Liver (tissue), 7 donors: ENCODE measurements at regions not wholly inside any gene's neighbourhood (a gene's known extent, or its start where the extent isn't known, plus 50 kb on each side); places are given as distances from the start of the nearest gene placed in this dataset.

Source experiments
- DNase-seq: peaks from one replicate; pipeline ENCODE4 v3.0.0-alpha.2; 2017; ENCODE audit warnings: low spot score
- H3K27ac ChIP-seq, 2 donors: one replicate each; pipeline ENCODE4 v1.7.0; 2013; ENCODE audit warnings: inconsistent platforms in 2 of 2, low read length in 2 of 2, control low read depth in 1 of 2, low read depth in 1 of 2, mild to moderate bottlenecking in 1 of 2
- H3K27me3 ChIP-seq, 4 donors: one replicate each; pipeline versions ENCODE4 v1.6.1 to v1.7.0; 2013; ENCODE audit warnings: low read length in 3 of 4, inconsistent platforms in 1 of 4, mild to moderate bottlenecking in 1 of 4, moderate library complexity in 1 of 4; ENCODE audit not compliant: control insufficient read depth in 4 of 4, insufficient read depth in 4 of 4
- H3K36me3 ChIP-seq, 4 donors: one replicate each; pipeline versions ENCODE4 v1.6.1 to v1.7.0; 2013; ENCODE audit warnings: low read length in 3 of 4, mild to moderate bottlenecking in 3 of 4, low read depth in 1 of 4, moderate library complexity in 1 of 4; ENCODE audit not compliant: control insufficient read depth in 4 of 4, insufficient read depth in 3 of 4
- H3K4me1 ChIP-seq, 4 donors: one replicate each; pipeline versions ENCODE4 v1.6.1 to v1.7.0; 2013; ENCODE audit warnings: low read length in 3 of 4, mild to moderate bottlenecking in 3 of 4, moderate library complexity in 1 of 4; ENCODE audit not compliant: control insufficient read depth in 4 of 4, insufficient read depth in 4 of 4
- H3K4me3 ChIP-seq, 3 donors: one replicate each; pipeline versions ENCODE4 v1.6.1 to v1.7.0; 2013; ENCODE audit warnings: low read length in 3 of 3, control low read depth in 1 of 3, low read depth in 1 of 3, mild to moderate bottlenecking in 1 of 3
- H3K9ac ChIP-seq, 2 donors: one replicate each; pipeline ENCODE4 v1.7.0; 2013; ENCODE audit warnings: low read length in 2 of 2, mild to moderate bottlenecking in 2 of 2, moderate library complexity in 2 of 2, control low read depth in 1 of 2, low read depth in 1 of 2
- H3K9me3 ChIP-seq, 4 donors: one replicate each; pipeline versions ENCODE4 v1.6.1 to v1.7.0; 2013; ENCODE audit warnings: low read length in 3 of 4; ENCODE audit not compliant: control insufficient read depth in 4 of 4
- EGR1 ChIP-seq, 2 donors: IDR thresholded peaks; 2 replicates each; pipeline ENCODE4 v1.6.1; 2016 to 2018; ENCODE audit warnings: antibody characterized with exemption in 2 of 2, low read depth in 2 of 2
- FOXA1 ChIP-seq: IDR thresholded peaks from 2 replicates; pipeline ENCODE4 v1.6.1; 2016; ENCODE audit warnings: antibody characterized with exemption
- FOXA2 ChIP-seq: IDR thresholded peaks from 2 replicates; pipeline ENCODE4 v1.6.1; 2016; ENCODE audit warnings: antibody characterized with exemption
- GABPA ChIP-seq, 2 donors: IDR thresholded peaks in 1 of 2; conservative IDR thresholded peaks in 1 of 2; 2 replicates each; pipeline ENCODE4 v1.6.1; 2016; ENCODE audit warnings: antibody characterized with exemption in 2 of 2, mild to moderate bottlenecking in 1 of 2, moderate library complexity in 1 of 2
- HNF4A ChIP-seq, 2 donors: conservative IDR thresholded peaks; 2 replicates each; pipeline ENCODE4 v1.6.1; 2016; ENCODE audit warnings: antibody characterized with exemption in 2 of 2, mild to moderate bottlenecking in 2 of 2
- HNF4G ChIP-seq: IDR thresholded peaks from 2 replicates; pipeline ENCODE4 v1.6.1; 2016; ENCODE audit warnings: antibody characterized with exemption
- JUND ChIP-seq, 2 donors: IDR thresholded peaks; 2 replicates each; pipeline ENCODE4 v1.6.1; 2016; ENCODE audit warnings: antibody characterized with exemption in 2 of 2
- NR2F2 ChIP-seq: IDR thresholded peaks from 2 replicates; pipeline ENCODE4 v1.6.1; 2016; ENCODE audit warnings: antibody characterized with exemption
- RAD21 ChIP-seq, 2 donors: IDR thresholded peaks; 2 replicates each; pipeline ENCODE4 v1.6.1; 2016; ENCODE audit warnings: antibody characterized with exemption in 2 of 2, mild to moderate bottlenecking in 2 of 2
- RXRA ChIP-seq, 2 donors: IDR thresholded peaks; 2 replicates each; pipeline ENCODE4 v1.6.1; 2017 to 2018; ENCODE audit warnings: antibody characterized with exemption in 2 of 2, mild to moderate bottlenecking in 1 of 2
- SP1 ChIP-seq: IDR thresholded peaks from 2 replicates; pipeline ENCODE4 v1.6.1; 2018; ENCODE audit warnings: antibody characterized with exemption, mild to moderate bottlenecking
- YY1 ChIP-seq: IDR thresholded peaks from 2 replicates; pipeline ENCODE4 v1.6.1; 2016; ENCODE audit warnings: antibody characterized with exemption, mild to moderate bottlenecking
- WGBS: extraction: QIAGEN DNeasy Blood & Tissue Kit; methylation state at CpG from one replicate; pipeline ENCODE4 v1.1.7; 2013; 5-methylcytosine and 5-hydroxymethylcytosine counted together
- TF ChIP-seq, protein P1 (sequence below): IDR thresholded peaks from 2 replicates; pipeline ENCODE4 v1.6.1; 2016; ENCODE audit warnings: antibody characterized with exemption
- TF ChIP-seq, protein P2 (sequence below): IDR thresholded peaks from 2 replicates; pipeline ENCODE4 v1.6.1; 2016; ENCODE audit warnings: antibody characterized with exemption
- TF ChIP-seq, protein P3 (sequence below): IDR thresholded peaks from 2 replicates; pipeline ENCODE4 v1.6.1; 2016; ENCODE audit warnings: antibody characterized with exemption, mild to moderate bottlenecking
- TF ChIP-seq, protein P4 (sequence below): IDR thresholded peaks from 2 replicates; pipeline ENCODE4 v1.6.1; 2016; ENCODE audit warnings: antibody characterized with exemption
- donor health status: healthy.
- donor health status: healthy.
- donor health status: healthy.
- donor health status: healthy.

DNA sequence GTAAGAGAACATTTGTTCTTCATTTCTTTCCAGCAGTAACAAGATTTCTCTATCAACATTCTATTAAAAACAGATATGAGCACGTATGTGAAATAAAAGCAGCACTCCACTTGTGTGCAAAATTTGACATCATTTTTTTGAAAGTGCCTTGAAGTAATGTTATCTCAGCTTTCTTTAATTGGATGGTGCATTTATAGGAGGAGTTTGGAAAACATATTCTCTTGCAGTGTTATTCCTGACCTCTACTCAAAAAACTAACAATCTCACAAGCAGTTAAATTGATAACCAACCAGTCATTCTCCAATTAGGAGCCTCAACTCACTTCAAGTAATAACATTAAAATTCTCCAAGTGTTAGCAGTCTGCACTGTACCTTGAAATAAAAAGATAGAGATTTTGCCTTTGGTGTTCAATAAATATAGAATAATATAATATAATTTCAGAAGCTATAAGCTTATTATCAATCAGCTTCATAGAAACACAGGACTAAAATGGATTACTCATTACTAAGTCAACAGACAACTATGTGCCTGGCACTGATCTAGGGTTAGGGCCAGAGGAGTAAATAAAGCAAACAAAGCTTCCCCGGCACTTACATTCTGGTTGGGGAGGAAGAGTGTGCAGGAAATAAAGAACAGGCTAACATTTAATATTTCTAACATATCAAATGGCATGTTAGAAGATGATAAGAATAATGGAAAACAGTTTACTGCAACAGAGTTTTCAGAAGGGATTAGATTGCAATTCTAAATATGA, 149.0 kb upstream of the SGK1 start:
- no peaks in the 10 kb centered on the region for H3K27me3 ChIP-seq
- H3K4me1 ChIP-seq = peaks cover 8 to 18% (median 11%) of the 10 kb centered on the region in 4 donors
- 27% methylated on average over 2 of the region's 2 CpGs for WGBS
- H3K36me3 ChIP-seq = no peaks in the 10 kb centered on the region
- no peak overlapping the region for H3K4me3 ChIP-seq
- peak overlapping the region; percentile 32 to 44 for H3K27ac ChIP-seq
- no peaks in the 10 kb centered on the region for H3K9me3 ChIP-seq
- TF ChIP-seq SP1 = peak; percentile 25
- TF ChIP-seq, protein P1, sequence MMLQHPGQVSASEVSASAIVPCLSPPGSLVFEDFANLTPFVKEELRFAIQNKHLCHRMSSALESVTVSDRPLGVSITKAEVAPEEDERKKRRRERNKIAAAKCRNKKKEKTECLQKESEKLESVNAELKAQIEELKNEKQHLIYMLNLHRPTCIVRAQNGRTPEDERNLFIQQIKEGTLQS = peak; percentile 18
- peak; percentile 5 to 29 for TF ChIP-seq HNF4A (conservative IDR thresholded peaks at IDR 0.05)
- TF ChIP-seq FOXA1 = peak; percentile 76
- peak; percentile 90 for TF ChIP-seq FOXA2
- no peak for TF ChIP-seq GABPA (IDR thresholded peaks at IDR 0.05 in 1 of 2, conservative IDR thresholded peaks at IDR 0.05 in 1 of 2)
- TF ChIP-seq JUND (IDR thresholded peaks at IDR 0.05) = peak in 1 of 2 donors; percentile 49
- peak; percentile 35 to 48 for TF ChIP-seq RAD21 (IDR thresholded peaks at IDR 0.05)
- peak; percentile 13 to 23 for TF ChIP-seq RXRA (IDR thresholded peaks at IDR 0.05)
- TF ChIP-seq YY1 = peak; percentile 42
- TF ChIP-seq, protein P2, sequence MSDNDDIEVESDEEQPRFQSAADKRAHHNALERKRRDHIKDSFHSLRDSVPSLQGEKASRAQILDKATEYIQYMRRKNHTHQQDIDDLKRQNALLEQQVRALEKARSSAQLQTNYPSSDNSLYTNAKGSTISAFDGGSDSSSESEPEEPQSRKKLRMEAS = no peak
- TF ChIP-seq, protein P3, sequence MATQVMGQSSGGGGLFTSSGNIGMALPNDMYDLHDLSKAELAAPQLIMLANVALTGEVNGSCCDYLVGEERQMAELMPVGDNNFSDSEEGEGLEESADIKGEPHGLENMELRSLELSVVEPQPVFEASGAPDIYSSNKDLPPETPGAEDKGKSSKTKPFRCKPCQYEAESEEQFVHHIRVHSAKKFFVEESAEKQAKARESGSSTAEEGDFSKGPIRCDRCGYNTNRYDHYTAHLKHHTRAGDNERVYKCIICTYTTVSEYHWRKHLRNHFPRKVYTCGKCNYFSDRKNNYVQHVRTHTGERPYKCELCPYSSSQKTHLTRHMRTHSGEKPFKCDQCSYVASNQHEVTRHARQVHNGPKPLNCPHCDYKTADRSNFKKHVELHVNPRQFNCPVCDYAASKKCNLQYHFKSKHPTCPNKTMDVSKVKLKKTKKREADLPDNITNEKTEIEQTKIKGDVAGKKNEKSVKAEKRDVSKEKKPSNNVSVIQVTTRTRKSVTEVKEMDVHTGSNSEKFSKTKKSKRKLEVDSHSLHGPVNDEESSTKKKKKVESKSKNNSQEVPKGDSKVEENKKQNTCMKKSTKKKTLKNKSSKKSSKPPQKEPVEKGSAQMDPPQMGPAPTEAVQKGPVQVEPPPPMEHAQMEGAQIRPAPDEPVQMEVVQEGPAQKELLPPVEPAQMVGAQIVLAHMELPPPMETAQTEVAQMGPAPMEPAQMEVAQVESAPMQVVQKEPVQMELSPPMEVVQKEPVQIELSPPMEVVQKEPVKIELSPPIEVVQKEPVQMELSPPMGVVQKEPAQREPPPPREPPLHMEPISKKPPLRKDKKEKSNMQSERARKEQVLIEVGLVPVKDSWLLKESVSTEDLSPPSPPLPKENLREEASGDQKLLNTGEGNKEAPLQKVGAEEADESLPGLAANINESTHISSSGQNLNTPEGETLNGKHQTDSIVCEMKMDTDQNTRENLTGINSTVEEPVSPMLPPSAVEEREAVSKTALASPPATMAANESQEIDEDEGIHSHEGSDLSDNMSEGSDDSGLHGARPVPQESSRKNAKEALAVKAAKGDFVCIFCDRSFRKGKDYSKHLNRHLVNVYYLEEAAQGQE = no peak
- no peak for TF ChIP-seq EGR1 (IDR thresholded peaks at IDR 0.05; ENCODE audit: low read depth in 2 of 2)
- no peak overlapping the region for H3K9ac ChIP-seq
- no peak for DNase-seq

DNA sequence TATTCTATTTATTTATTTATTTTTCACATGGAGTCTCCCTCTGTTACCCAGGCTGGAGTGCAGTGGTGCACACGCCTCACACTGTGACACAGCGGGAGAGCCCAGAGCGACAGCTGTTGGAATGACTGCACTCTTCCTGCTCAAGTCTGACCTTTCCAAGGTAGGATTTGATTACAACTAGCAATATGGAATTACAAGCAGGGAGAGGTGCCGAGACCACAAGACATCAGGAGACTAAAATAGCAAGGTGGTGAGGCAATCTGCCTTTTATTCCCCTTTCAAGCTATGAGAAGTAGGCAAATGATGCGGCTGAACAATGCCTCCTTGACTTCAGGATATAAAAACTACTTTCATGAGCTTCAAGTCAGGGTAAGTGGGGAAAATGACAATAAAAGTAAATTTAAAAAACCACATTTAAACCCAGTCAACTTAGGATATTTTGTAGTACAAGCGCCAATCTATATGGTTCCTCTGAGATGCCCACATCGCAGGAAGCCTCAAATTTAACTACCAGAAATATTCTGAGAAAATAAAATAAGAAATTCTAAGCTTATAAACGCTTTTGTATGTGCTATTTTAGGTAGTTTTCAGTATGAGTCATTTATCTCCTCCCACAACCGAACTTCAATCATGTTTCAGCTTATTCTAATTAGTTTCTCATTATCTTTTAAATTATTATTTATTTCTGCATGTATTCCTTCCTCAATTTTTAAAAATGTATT, 146.9 kb upstream of the SGK1 start:
- TF ChIP-seq HNF4G (no peak), FOXA1 (no peak), RAD21 (IDR thresholded peaks at IDR 0.05) (no peak), SP1 (no peak), FOXA2 (no peak), GABPA (IDR thresholded peaks at IDR 0.05 in 1 of 2, conservative IDR thresholded peaks at IDR 0.05 in 1 of 2) (no peak), NR2F2 (no peak)
- TF ChIP-seq, protein P4, sequence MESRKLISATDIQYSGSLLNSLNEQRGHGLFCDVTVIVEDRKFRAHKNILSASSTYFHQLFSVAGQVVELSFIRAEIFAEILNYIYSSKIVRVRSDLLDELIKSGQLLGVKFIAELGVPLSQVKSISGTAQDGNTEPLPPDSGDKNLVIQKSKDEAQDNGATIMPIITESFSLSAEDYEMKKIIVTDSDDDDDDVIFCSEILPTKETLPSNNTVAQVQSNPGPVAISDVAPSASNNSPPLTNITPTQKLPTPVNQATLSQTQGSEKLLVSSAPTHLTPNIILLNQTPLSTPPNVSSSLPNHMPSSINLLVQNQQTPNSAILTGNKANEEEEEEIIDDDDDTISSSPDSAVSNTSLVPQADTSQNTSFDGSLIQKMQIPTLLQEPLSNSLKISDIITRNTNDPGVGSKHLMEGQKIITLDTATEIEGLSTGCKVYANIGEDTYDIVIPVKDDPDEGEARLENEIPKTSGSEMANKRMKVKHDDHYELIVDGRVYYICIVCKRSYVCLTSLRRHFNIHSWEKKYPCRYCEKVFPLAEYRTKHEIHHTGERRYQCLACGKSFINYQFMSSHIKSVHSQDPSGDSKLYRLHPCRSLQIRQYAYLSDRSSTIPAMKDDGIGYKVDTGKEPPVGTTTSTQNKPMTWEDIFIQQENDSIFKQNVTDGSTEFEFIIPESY = no peak
- TF ChIP-seq, protein P2 = no peak
- TF ChIP-seq, protein P1 = no peak
- peaks cover 8 to 18% (median 11%) of the 10 kb centered on the region in 4 donors for H3K4me1 ChIP-seq
- no peak for DNase-seq
- H3K9ac ChIP-seq = no peak overlapping the region
- no peaks in the 10 kb centered on the region for H3K9me3 ChIP-seq
- H3K27ac ChIP-seq = no peak overlapping the region
- WGBS = 93% methylated on average over 9 of the region's 9 CpGs
- no peaks in the 10 kb centered on the region for H3K27me3 ChIP-seq
- no peaks in the 10 kb centered on the region for H3K36me3 ChIP-seq
- H3K4me3 ChIP-seq = no peak overlapping the region
